HK-2 (cell line): ENCODE measurements at regions not wholly inside any gene's neighbourhood (a gene's known extent, or its start where the extent isn't known, plus 50 kb on each side); places are given as distances from the start of the nearest gene placed in this dataset.
"Not testable (repeated sequence)": the region's sequence is repeated elsewhere in the genome, so short reads cannot be mapped to it uniquely, and the experiment has no call there.

ENCODE experiments used
- DNase-seq: peaks from one replicate; pipeline ENCODE4 v3.0.0-alpha.2; 2018; ENCODE audit not compliant: unreplicated experiment

GRCh38 chr6:27190126-27190525 is 57.4 kb upstream of the PRSS16 start:
- no peak for DNase-seq

GRCh38 chr6:27194453-27194852 is 53.0 kb upstream of the PRSS16 start:
- DNase-seq, result not testable (repeated sequence)

GRCh38 chr6:27195547-27195946 is 52.0 kb upstream of the PRSS16 start:
- not testable (repeated sequence) for DNase-seq
